ENCODE measurements at regions not wholly inside any gene's neighbourhood (a gene's known extent, or its start where the extent isn't known, plus 50 kb on each side); places are given as distances from the start of the nearest gene placed in this dataset.
"Not testable (repeated sequence)": the region's sequence is repeated elsewhere in the genome, so short reads cannot be mapped to it uniquely, and the experiment has no call there.

DNA sequence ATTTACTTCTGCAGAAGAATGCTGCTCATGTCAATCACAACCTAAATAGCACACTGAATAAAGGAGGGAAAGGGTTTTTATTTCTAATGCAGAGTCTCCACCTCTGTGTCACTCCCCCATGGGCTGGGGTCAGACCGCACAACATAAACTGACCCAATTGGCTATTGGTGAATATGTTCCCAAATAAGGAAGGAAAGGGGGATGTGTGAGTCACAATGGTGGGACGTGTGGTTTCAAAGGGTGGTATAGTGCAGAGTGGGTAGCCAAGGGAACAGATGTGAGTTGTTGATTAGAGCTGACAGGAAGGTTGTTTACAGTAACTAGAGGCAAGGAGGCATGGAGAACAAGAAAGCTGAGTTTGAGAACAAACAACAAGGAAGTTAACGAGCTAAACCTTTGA is 491.8 kb downstream of the ZPLD1 start:
- no peak for DNase-seq (ENCODE audit: low read depth, low spot score)
- in situ Hi-C loops (cut with HindIII; ENCODE audit: low pct_unique_long_range_greater_than_20kb, low sequenced_read_pairs) = no loop called here

- in situ Hi-C loops (cut with HindIII; ENCODE audit: low pct_unique_long_range_greater_than_20kb, low sequenced_read_pairs) = no loop called here
- DNase-seq (ENCODE audit: low read depth, low spot score) = no peak
Observed at GRCh38 chr3:102933377-102933776, 498.6 kb downstream of the ZPLD1 start.

GRCh38 chr3:102936511-102937045 is 501.8 kb downstream of the ZPLD1 start:
- DNase-seq (ENCODE audit: low read depth, low spot score) = no peak
- in situ Hi-C loops (cut with HindIII; ENCODE audit: low pct_unique_long_range_greater_than_20kb, low sequenced_read_pairs) = no loop called here

DNA sequence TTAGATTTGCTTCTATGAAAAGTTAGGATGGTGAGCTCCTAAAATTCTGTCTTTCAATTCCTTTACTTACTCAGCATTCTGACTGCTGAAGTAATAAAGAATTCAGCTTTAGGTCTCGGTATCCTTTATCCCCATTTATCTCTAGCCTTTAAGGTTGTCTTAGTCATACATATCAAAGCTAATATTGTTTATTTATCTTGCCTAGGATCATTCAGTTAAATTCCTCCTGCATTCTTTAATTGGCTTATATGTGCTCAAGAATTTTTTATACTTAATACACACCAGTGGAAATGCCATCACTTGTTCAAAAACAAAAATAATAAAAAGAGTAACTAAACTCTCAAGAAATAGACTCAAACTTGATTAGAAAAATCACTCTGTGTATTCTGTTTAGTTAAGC is 507.0 kb downstream of the ZPLD1 start:
- in situ Hi-C loops (cut with HindIII; ENCODE audit: low pct_unique_long_range_greater_than_20kb, low sequenced_read_pairs) = no loop called here
- no peak for DNase-seq (ENCODE audit: low read depth, low spot score)

DNA sequence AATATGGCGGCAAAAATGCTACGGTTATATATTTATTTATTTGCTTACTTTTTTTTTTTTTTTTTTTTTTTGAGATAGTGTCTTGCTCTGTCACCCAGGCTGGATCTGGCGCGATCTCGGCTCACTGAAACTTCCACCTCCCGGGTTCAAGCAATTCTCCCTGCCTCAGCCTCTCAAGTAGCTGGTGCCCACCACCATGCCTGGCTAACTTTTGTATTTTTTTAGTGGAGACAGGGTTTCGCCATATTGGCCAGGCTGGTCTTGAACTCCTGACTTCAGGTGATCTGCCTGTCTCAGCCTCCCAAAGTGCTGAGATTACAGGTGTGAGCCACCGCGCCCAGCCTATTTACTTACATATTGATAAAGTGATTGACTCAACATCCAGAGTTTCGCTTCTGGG is 511.6 kb downstream of the ZPLD1 start:
- DNase-seq (ENCODE audit: low read depth, low spot score); in situ Hi-C loops (cut with HindIII; ENCODE audit: low pct_unique_long_range_greater_than_20kb, low sequenced_read_pairs): not testable (repeated sequence)

GRCh38 chr3:102972350-102972749 is 537.5 kb downstream of the ZPLD1 start:
- no peak for DNase-seq (ENCODE audit: low read depth, low spot score)
- in situ Hi-C loops (cut with HindIII; ENCODE audit: low pct_unique_long_range_greater_than_20kb, low sequenced_read_pairs) = no loop called here

GRCh38 chr3:102974333-102974732 is 539.5 kb downstream of the ZPLD1 start:
- in situ Hi-C loops (cut with HindIII; ENCODE audit: low pct_unique_long_range_greater_than_20kb, low sequenced_read_pairs) = no loop called here
- no peak for DNase-seq (ENCODE audit: low read depth, low spot score)

- in situ Hi-C loops (cut with HindIII; ENCODE audit: low pct_unique_long_range_greater_than_20kb, low sequenced_read_pairs) = no loop called here
- DNase-seq (ENCODE audit: low read depth, low spot score) = no peak
Observed at GRCh38 chr3:102979191-102979590, 544.4 kb downstream of the ZPLD1 start.

GRCh38 chr3:102979682-102980354 is 545.0 kb downstream of the ZPLD1 start:
- in situ Hi-C loops (cut with HindIII; ENCODE audit: low pct_unique_long_range_greater_than_20kb, low sequenced_read_pairs) = no loop called here
- DNase-seq (ENCODE audit: low read depth, low spot score) = no peak

DNA sequence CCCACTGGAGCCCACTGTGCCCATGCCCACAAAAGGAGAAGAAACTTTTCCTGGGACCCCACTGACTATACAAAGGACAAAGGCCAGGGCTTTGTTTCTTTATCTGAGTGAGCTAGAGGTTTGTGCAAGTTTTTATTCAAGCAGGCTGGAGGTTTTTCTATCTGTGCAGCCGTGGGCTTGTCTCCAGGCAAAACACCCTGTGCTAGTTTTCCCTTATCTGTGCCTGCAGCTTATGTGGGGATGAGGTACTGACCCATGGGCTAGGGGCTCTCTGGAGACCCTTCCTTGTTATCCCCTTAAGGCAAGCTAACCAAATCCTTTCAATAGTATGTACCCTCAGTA is 545.5 kb downstream of the ZPLD1 start:
- DNase-seq (ENCODE audit: low read depth, low spot score) = no peak
- in situ Hi-C loops (cut with HindIII; ENCODE audit: low pct_unique_long_range_greater_than_20kb, low sequenced_read_pairs) = no loop called here

DNA sequence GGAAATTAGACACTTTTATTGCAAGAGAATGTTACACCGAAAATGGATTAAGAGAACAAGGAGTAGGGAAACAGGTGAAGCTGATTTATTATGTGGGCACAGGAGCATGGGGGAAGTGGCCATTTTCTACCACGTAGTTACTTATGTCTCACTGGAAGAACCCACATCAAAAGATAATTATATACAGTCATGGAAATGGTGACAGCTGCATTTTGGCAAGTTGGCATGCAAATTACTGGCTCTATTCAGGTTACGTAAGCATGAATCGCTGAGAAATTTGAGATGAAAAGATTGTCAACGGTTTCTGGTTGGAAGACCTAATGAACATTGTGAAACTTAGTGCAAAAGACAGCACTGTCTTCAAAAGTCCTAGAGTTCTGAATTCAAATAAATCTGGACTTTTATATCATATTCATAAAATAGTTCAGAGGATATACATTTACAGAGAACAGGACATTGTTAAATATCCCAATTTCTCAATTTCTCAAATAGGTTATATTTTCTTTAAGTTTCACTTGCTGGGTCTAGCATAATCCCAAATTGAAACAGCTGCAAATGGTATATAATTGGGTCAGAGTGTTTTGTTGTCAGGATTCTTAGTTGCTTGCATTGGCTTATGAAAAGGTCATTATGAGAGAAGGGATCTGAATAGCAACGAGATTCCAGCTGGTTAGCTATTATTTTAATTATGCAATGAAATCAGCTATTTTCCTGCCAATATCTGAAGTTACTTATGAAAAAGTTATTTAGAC is 567.8 kb downstream of the ZPLD1 start:
- DNase-seq (ENCODE audit: low read depth, low spot score) = no peak
- in situ Hi-C loops (cut with HindIII; ENCODE audit: low pct_unique_long_range_greater_than_20kb, low sequenced_read_pairs) = no loop called here

- in situ Hi-C loops (cut with HindIII; ENCODE audit: low pct_unique_long_range_greater_than_20kb, low sequenced_read_pairs) = no loop called here
- DNase-seq (ENCODE audit: low read depth, low spot score) = no peak
Observed at GRCh38 chr3:103006526-103007183, 571.8 kb downstream of the ZPLD1 start.

GRCh38 chr3:103009609-103010008 is 574.8 kb downstream of the ZPLD1 start:
- in situ Hi-C loops (cut with HindIII; ENCODE audit: low pct_unique_long_range_greater_than_20kb, low sequenced_read_pairs) = no loop called here

DNA sequence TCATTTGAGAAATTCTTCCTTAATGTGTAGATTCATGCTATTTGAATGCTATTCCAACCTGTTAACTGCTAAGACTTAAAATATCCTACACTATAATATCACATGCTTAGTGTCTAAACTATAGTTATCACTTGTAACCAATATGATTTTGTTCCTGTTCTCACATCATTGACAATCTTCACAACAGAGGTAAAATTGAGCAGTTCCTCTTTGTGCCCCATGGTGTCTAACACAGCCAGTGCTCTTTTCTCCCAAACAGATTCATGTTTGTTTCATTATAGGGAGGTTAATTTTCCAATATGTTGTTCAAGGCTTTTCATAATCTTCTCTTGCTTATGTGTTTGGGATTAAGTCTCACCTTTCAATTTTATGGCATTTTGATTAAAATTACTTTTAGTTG is 591.1 kb downstream of the ZPLD1 start:
- DNase-seq (ENCODE audit: low read depth, low spot score) = no peak
- in situ Hi-C loops (cut with HindIII; ENCODE audit: low pct_unique_long_range_greater_than_20kb, low sequenced_read_pairs) = no loop called here

More at GRCh38 chr3:103009609-103010008, 574.8 kb downstream of the ZPLD1 start:
- DNase-seq (ENCODE audit: low read depth, low spot score) = no peak

DNA sequence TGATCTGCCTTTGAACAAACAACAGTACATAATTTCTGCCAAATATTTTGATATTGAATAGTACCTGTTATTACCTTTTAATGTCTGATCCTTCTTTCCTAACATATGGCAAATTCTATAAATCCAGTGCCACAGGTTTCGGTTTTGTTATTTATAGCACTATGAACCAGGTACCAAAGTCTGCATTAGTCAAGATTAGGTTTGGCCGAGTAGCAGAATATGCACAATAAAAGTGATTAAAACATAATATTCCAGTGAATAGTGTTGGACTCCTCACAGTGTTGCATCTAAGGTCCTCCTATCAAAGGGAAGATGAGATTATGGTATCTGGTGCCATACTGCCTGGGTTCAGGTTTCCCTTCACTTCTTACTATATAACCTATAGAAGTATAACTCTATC is 599.0 kb downstream of the ZPLD1 start:
- no peak for DNase-seq (ENCODE audit: low read depth, low spot score)
- in situ Hi-C loops (cut with HindIII; ENCODE audit: low pct_unique_long_range_greater_than_20kb, low sequenced_read_pairs) = no loop called here

DNA sequence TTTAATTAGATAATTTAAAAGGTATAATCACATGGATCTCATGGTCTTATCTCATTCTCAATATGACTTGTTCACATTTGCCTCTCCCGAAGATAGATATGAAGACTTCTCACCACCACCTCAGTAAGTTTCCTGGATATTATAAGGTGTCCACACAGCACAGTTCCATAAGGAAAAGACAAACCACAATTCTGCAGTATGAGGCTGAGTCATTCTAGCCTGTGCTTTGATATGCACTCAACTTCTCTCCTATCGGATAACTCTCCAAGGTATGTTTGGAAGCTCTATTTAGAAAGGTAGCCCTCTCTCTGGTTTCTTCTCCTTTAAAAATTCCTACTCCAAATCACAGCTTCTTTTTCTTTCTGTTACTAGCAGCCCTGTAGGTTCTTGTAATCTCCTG is 612.8 kb downstream of the ZPLD1 start:
- no peak for DNase-seq (ENCODE audit: low read depth, low spot score)
- in situ Hi-C loops (cut with HindIII; ENCODE audit: low pct_unique_long_range_greater_than_20kb, low sequenced_read_pairs) = no loop called here

- DNase-seq (ENCODE audit: low read depth, low spot score) = no peak
- in situ Hi-C loops (cut with HindIII; ENCODE audit: low pct_unique_long_range_greater_than_20kb, low sequenced_read_pairs) = no loop called here
Observed at GRCh38 chr3:103048068-103048722, 613.4 kb downstream of the ZPLD1 start.

GRCh38 chr3:103052236-103052830 is 617.5 kb downstream of the ZPLD1 start:
- in situ Hi-C loops (cut with HindIII; ENCODE audit: low pct_unique_long_range_greater_than_20kb, low sequenced_read_pairs) = no loop called here
- DNase-seq (ENCODE audit: low read depth, low spot score) = no peak

All from SK-MEL-5 (cell line).